ENCODE measurements at regions not wholly inside any gene's neighbourhood (a gene's known extent, or its start where the extent isn't known, plus 50 kb on each side); places are given as distances from the start of the nearest gene placed in this dataset.

GRCh38 chr6:43896329-43897255 is 126.6 kb downstream of the VEGFA start:
- H3K9ac ChIP-seq (ENCODE audit: insufficient read depth, low read length, poor library complexity, severe bottlenecking) = no peak overlapping the region
- Mint-ChIP-seq H3K9me3 (peaks cover 0 to 9% (median 2%) of the 10 kb centered on the region in 7 donors), H3K27ac (peak overlapping the region in 1 of 7 donors; percentile 2), H3K4me3 (no peak overlapping the region), H3K4me1 (peaks cover 13% of the 10 kb centered on the region), H3K27me3 (ENCODE audit: low read depth in 3 of 3) (peaks cover 0 to 7% (median 6%) of the 10 kb centered on the region in 3 donors), H3K36me3 (no peaks in the 10 kb centered on the region)
- H3K79me2 ChIP-seq (ENCODE audit: insufficient read depth, low read length) = no peaks in the 10 kb centered on the region
- no peak overlapping the region for H2AFZ ChIP-seq (ENCODE audit: insufficient read depth, low read depth, low read length, poor library complexity, severe bottlenecking)
- no peak overlapping the region for H3K4me2 ChIP-seq (replicated peaks; ENCODE audit: extremely low read depth, low read length, poor library complexity, severe bottlenecking)
- no peak overlapping the region for H3K4me3 ChIP-seq (replicated peaks in 1 of 3; ENCODE audit: low read depth in 2 of 3, low read length in 3 of 3)
- H3K27me3 ChIP-seq (ENCODE audit: control insufficient read depth in 2 of 2, insufficient read depth in 2 of 2, low read length in 2 of 2) = no peaks in the 10 kb centered on the region
- intact Hi-C loops (cut with micrococcal nuclease) = no loop called here
- DNase-seq = no peak
- H4K20me1 ChIP-seq (ENCODE audit: insufficient read depth, low read length) = no peaks in the 10 kb centered on the region
- no peaks in the 10 kb centered on the region for H3K9me3 ChIP-seq (replicated peaks in 1 of 2; ENCODE audit: control insufficient read depth in 1 of 2, insufficient read depth in 1 of 2, low read length in 2 of 2)
- TF ChIP-seq CTCF (IDR thresholded peaks at IDR 0.05) = no peak
- 96% methylated on average over 7 of the region's 11 CpGs for WGBS (ENCODE audit: insufficient coverage)
- peaks cover 0 to 7% of the 10 kb centered on the region in 2 donors for H3K4me1 ChIP-seq (ENCODE audit: control insufficient read depth in 1 of 2, insufficient read depth in 2 of 2, low read length in 2 of 2)
- H3K36me3 ChIP-seq (replicated peaks in 1 of 2; ENCODE audit: control insufficient read depth in 1 of 2, insufficient read depth in 2 of 2, low read length in 2 of 2) = no peaks in the 10 kb centered on the region
- no peak overlapping the region for H3K27ac ChIP-seq (ENCODE audit: low read depth in 1 of 2, low read length in 2 of 2)

- no peak for TF ChIP-seq CTCF (IDR thresholded peaks at IDR 0.05)
- WGBS (ENCODE audit: insufficient coverage) = no CpG with 5 or more reads among the region's 5 CpGs
These were observed 125.8 kb downstream of the VEGFA start for GRCh38 chr6:43895656-43896328.

More at GRCh38 chr6:43895656-43896328, 125.8 kb downstream of the VEGFA start:
- Histone ChIP-seq H3K27ac (ENCODE audit: low read depth in 1 of 2, low read length in 2 of 2) (no peak overlapping the region), H3K4me1 (ENCODE audit: control insufficient read depth in 1 of 2, insufficient read depth in 2 of 2, low read length in 2 of 2) (peaks cover 0 to 7% of the 10 kb centered on the region in 2 donors), H4K20me1 (ENCODE audit: insufficient read depth, low read length) (no peaks in the 10 kb centered on the region), H3K79me2 (ENCODE audit: insufficient read depth, low read length) (no peaks in the 10 kb centered on the region), H3K9me3 (replicated peaks in 1 of 2; ENCODE audit: control insufficient read depth in 1 of 2, insufficient read depth in 1 of 2, low read length in 2 of 2) (no peaks in the 10 kb centered on the region), H3K4me2 (replicated peaks; ENCODE audit: extremely low read depth, low read length, poor library complexity, severe bottlenecking) (no peak overlapping the region), H3K4me3 (replicated peaks in 1 of 3; ENCODE audit: low read depth in 2 of 3, low read length in 3 of 3) (no peak overlapping the region), H3K36me3 (replicated peaks in 1 of 2; ENCODE audit: control insufficient read depth in 1 of 2, insufficient read depth in 2 of 2, low read length in 2 of 2) (no peaks in the 10 kb centered on the region), H3K27me3 (ENCODE audit: control insufficient read depth in 2 of 2, insufficient read depth in 2 of 2, low read length in 2 of 2) (no peaks in the 10 kb centered on the region), H2AFZ (ENCODE audit: insufficient read depth, low read depth, low read length, poor library complexity, severe bottlenecking) (no peak overlapping the region), H3K9ac (ENCODE audit: insufficient read depth, low read length, poor library complexity, severe bottlenecking) (no peak overlapping the region)
- H3K9me3 Mint-ChIP-seq = peaks cover 0 to 9% (median 2%) of the 10 kb centered on the region in 7 donors
- H3K4me1 Mint-ChIP-seq = peaks cover 11% of the 10 kb centered on the region
- H3K27me3 Mint-ChIP-seq (ENCODE audit: low read depth in 3 of 3) = peaks cover 4 to 11% (median 7%) of the 10 kb centered on the region in 3 donors
- DNase-seq = no peak
- H3K27ac Mint-ChIP-seq = no peak overlapping the region
- no peak overlapping the region for H3K4me3 Mint-ChIP-seq
- intact Hi-C loops (cut with micrococcal nuclease) = no loop called here
- no peaks in the 10 kb centered on the region for H3K36me3 Mint-ChIP-seq

Measured in CD14-positive monocyte (primary cell).